OCI-LY7 (cell line): ENCODE measurements at regions not wholly inside any gene's neighbourhood (a gene's known extent, or its start where the extent isn't known, plus 50 kb on each side); places are given as distances from the start of the nearest gene placed in this dataset.

Experiments
- BruUV-seq: library from RNA; stranded (reverse); fragments of 400-500 nt; replicated peaks from 2 replicates; lab custom pipeline; 2021; lab: Mats Ljungman, UMichigan
- CTCF ChIA-PET: fragments of 300-600 bp; sonication (Branson Sonifier 250); formaldehyde crosslinking; loops from one replicate; lab custom pipeline; 2022; ENCODE audit warnings: antibody characterized with exemption; ENCODE audit not compliant: unreplicated experiment; lab: Charles Lee
- POLR2A ChIA-PET: fragments of 300-600 bp; sonication (Branson Sonifier 250); formaldehyde crosslinking; loops from one replicate; lab custom pipeline; 2022; ENCODE audit warnings: antibody characterized with exemption; lab: Charles Lee
- DNase-seq: peaks from one replicate; pipeline ENCODE4 v3.0.0-alpha.2; 2015; ENCODE audit warnings: low spot score
- H2AFZ ChIP-seq: fragments of 200-600 bp; sonication (generic), shearing (Covaris generic); 2 replicates; pipeline ENCODE4 v1.6.1; 2014; ENCODE audit warnings: mild to moderate bottlenecking, antibody characterized with exemption, low read length, moderate library complexity
- H3K27ac ChIP-seq: fragments of 200-600 bp; sonication (generic); 2 replicates; pipeline ENCODE4 v1.5.1; 2014; ENCODE audit warnings: mixed run types, low read depth, mild to moderate bottlenecking, moderate library complexity, low read length, inconsistent platforms; ENCODE audit not compliant: poor library complexity, severe bottlenecking
- H3K36me3 ChIP-seq: fragments of 200-600 bp; sonication (generic); 2 replicates; pipeline ENCODE4 v1.6.1; 2014; ENCODE audit warnings: mild to moderate bottlenecking, antibody characterized with exemption, low read length, moderate library complexity, mixed read lengths; ENCODE audit not compliant: insufficient read depth
- H3K4me1 ChIP-seq: fragments of 200-600 bp; sonication (generic); 2 replicates; pipeline ENCODE4 v1.5.1; 2014; ENCODE audit warnings: mild to moderate bottlenecking, low read length; ENCODE audit not compliant: insufficient read depth, poor library complexity, severe bottlenecking
- H3K4me2 ChIP-seq: fragments of 200-600 bp; sonication (generic); 2 replicates; pipeline ENCODE4 v1.6.1; 2014; ENCODE audit warnings: mild to moderate bottlenecking, low read length
- H3K4me3 ChIP-seq: fragments of 200-600 bp; sonication (generic); 2 replicates; pipeline ENCODE4 v1.5.1; 2014; ENCODE audit warnings: mild to moderate bottlenecking, low read depth, low read length; ENCODE audit not compliant: poor library complexity, severe bottlenecking
- H3K79me2 ChIP-seq: fragments of 200-600 bp; sonication (generic); 2 replicates; pipeline ENCODE4 v1.6.1; 2016; ENCODE audit warnings: low read depth, mild to moderate bottlenecking, low read length, moderate library complexity, mixed read lengths; ENCODE audit not compliant: insufficient read depth
- H3K9me2 ChIP-seq: fragments of 200-600 bp; sonication (generic); 2 replicates; pipeline ENCODE4 v1.6.1; 2016; ENCODE audit warnings: mild to moderate bottlenecking, low read length, mixed read lengths; ENCODE audit not compliant: insufficient read depth
- H3K9me3 ChIP-seq: fragments of 200-600 bp; sonication (generic); 2 replicates; pipeline ENCODE4 v1.6.1; 2014; ENCODE audit warnings: mild to moderate bottlenecking, mixed run types, low read length, mixed read lengths
- H4K20me1 ChIP-seq: fragments of 200-600 bp; sonication (generic); 2 replicates; pipeline ENCODE4 v1.6.1; 2014; ENCODE audit warnings: mild to moderate bottlenecking, antibody characterized with exemption, low read length, moderate library complexity, mixed read lengths; ENCODE audit not compliant: insufficient read depth
- EZH2phosphoT487 ChIP-seq: fragments of 200-600 bp; sonication (generic); IDR thresholded peaks from 2 replicates; pipeline ENCODE4 v1.6.1; 2018; ENCODE audit warnings: low read depth, borderline replicate concordance, mild to moderate bottlenecking, mixed run types, antibody characterized with exemption, low read length, moderate library complexity, mixed read lengths
- intact Hi-C: fragments of 100-400 bp; cut with micrococcal nuclease; formaldehyde crosslinking; loops from one replicate; pipeline ENCODE4 v1.10.0; 2022; ENCODE audit not compliant: unreplicated experiment
- TF ChIP-seq, protein P1 (sequence below): fragments of 200-600 bp; sonication (generic); conservative IDR thresholded peaks from 2 replicates; pipeline ENCODE4 v1.5.1; 2014; ENCODE audit warnings: mild to moderate bottlenecking, antibody characterized with exemption, low read length, moderate library complexity, mixed read lengths

- no TSS peak for BruUV-seq
- H3K4me1 ChIP-seq: peaks cover 6% of the 10 kb centered on the region
- no peak for TF ChIP-seq EZH2phosphoT487
- TF ChIP-seq, protein P1, sequence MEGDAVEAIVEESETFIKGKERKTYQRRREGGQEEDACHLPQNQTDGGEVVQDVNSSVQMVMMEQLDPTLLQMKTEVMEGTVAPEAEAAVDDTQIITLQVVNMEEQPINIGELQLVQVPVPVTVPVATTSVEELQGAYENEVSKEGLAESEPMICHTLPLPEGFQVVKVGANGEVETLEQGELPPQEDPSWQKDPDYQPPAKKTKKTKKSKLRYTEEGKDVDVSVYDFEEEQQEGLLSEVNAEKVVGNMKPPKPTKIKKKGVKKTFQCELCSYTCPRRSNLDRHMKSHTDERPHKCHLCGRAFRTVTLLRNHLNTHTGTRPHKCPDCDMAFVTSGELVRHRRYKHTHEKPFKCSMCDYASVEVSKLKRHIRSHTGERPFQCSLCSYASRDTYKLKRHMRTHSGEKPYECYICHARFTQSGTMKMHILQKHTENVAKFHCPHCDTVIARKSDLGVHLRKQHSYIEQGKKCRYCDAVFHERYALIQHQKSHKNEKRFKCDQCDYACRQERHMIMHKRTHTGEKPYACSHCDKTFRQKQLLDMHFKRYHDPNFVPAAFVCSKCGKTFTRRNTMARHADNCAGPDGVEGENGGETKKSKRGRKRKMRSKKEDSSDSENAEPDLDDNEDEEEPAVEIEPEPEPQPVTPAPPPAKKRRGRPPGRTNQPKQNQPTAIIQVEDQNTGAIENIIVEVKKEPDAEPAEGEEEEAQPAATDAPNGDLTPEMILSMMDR: no peak
- H4K20me1 ChIP-seq: no peaks in the 10 kb centered on the region
- H3K9me2 ChIP-seq: no peaks in the 10 kb centered on the region
- no peak overlapping the region for H3K27ac ChIP-seq
- ChIA-PET CTCF (no interaction called here), POLR2A (interaction anchor here (0.5 to 0.7 kb wide), 2 partner anchors 27 to 202 kb away, joined by 3 to 4 read pairs; no protein-coding TSS in a partner anchor)
- DNase-seq: no peak
- no peaks in the 10 kb centered on the region for H3K9me3 ChIP-seq
- H3K79me2 ChIP-seq: no peaks in the 10 kb centered on the region
- H3K4me3 ChIP-seq: no peak overlapping the region
- no peaks in the 10 kb centered on the region for H3K36me3 ChIP-seq
- H2AFZ ChIP-seq: no peak overlapping the region
- H3K4me2 ChIP-seq: no peak overlapping the region
- intact Hi-C loops: no loop called here
These were observed 374.9 kb downstream of the MCTP2 start for GRCh38 chr15:94606286-94606685.

DNA sequence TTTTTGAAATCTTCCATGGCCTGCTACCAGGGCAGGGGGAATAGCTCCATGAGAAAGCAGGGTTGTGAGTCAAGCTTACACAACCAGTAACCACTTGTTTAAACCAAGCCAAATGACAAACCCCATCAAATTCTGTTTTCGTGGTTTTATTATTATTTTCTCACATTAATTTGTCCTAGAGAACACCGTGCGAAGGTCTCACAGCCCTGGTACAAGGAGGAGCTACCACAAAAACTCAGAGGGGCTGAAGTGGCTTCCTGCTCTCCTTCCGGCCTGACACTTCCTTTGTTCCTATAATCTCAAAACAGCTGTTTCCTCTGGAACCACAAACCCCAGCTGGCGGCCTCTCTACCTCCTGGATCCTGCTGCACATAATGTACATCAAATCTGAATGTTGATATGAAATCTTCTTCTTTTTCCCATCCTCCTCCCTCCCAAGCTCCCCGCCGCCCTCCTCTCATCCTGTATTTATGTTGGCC lies 375.9 kb downstream of the MCTP2 start:
- Histone ChIP-seq H3K27ac (no peak overlapping the region), H3K4me1 (peaks cover 6% of the 10 kb centered on the region), H3K9me2 (no peaks in the 10 kb centered on the region), H3K36me3 (no peaks in the 10 kb centered on the region), H3K79me2 (no peaks in the 10 kb centered on the region), H4K20me1 (no peaks in the 10 kb centered on the region), H2AFZ (no peak overlapping the region), H3K4me3 (no peak overlapping the region), H3K9me3 (no peaks in the 10 kb centered on the region), H3K4me2 (peak overlapping the region; percentile 29)
- intact Hi-C loops: no loop called here
- TF ChIP-seq, protein P1: no peak
- TF ChIP-seq EZH2phosphoT487: no peak
- no TSS peak for BruUV-seq
- peak; percentile 21 for DNase-seq
- POLR2A ChIA-PET: interaction anchor here (0.7 kb wide), 1 partner anchor 102 kb away, joined by 3 read pairs; no protein-coding TSS in a partner anchor
- CTCF ChIA-PET: no interaction called here

- ChIA-PET CTCF (no interaction called here), POLR2A (no interaction called here)
- Histone ChIP-seq H3K4me2 (no peak overlapping the region), H3K36me3 (no peaks in the 10 kb centered on the region), H3K4me3 (no peak overlapping the region), H4K20me1 (no peaks in the 10 kb centered on the region), H3K9me3 (no peaks in the 10 kb centered on the region), H3K27ac (no peak overlapping the region), H3K4me1 (peaks cover 6% of the 10 kb centered on the region), H3K9me2 (no peaks in the 10 kb centered on the region), H3K79me2 (no peaks in the 10 kb centered on the region), H2AFZ (no peak overlapping the region)
- intact Hi-C loops: no loop called here
- BruUV-seq: no TSS peak
- DNase-seq: no peak
- TF ChIP-seq, protein P1: no peak
- TF ChIP-seq EZH2phosphoT487: no peak
These were observed 378.7 kb downstream of the MCTP2 start for GRCh38 chr15:94610069-94610468.
